Suppressor macrophage treated with lipopolysaccharide for 1 hour (primary cell): ENCODE measurements at regions not wholly inside any gene's neighbourhood (a gene's known extent, or its start where the extent isn't known, plus 50 kb on each side); places are given as distances from the start of the nearest gene placed in this dataset.

Source experiments
- DNase-seq, 3 donors: peaks; one replicate each; pipeline ENCODE4 v3.0.0-alpha.2; 2020 to 2022

GRCh38 chr22:48139776-48140175 is 1377.3 kb downstream of the TBC1D22A start:
- DNase-seq, result no peak

DNA sequence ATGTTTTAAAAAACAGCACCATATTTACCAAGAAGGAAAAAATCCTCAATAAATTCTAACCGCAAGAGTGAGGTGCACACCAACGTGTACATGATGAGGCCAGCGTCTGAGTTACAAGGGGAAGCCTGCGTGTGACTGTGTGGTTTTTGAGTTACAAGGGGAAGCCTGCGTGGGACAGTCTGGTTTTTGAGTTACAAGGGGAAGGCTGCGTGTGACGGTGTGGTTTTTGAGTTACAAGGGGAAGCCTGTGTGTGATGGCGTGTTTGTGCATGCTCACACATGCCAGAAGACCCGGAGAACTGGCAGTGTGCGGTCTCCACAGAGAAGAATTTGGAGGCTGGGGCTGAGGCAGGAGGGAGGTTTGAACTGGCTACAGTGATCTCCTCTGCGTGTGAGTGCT is 1376.4 kb downstream of the TBC1D22A start:
- DNase-seq, result peak; percentile 25 to 37 (median 33)

DNA sequence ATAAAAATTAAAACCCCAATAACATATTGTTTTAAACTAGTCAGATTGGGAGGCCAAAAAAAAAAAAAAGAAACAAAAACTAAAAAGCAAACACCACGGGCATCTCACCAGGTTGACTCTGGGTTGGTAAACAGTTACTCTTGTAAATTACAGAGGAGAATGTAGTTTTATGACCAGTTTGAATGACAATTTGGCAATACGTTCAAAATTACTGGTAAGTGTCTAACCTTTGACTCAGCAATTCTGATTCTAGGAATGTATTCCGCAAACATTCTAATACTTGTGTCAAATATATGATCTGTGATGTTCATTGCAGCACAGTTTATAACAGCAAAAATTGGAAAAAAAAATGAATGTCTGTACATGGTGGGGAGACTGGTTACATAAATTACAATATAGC is 1376.0 kb downstream of the TBC1D22A start:
- DNase-seq, result no peak

GRCh38 chr22:48137640-48138039 is 1375.2 kb downstream of the TBC1D22A start:
- DNase-seq, result no peak

GRCh38 chr22:48135592-48135991 is 1373.1 kb downstream of the TBC1D22A start:
- no peak for DNase-seq

- no peak for DNase-seq
Observed at GRCh38 chr22:48125416-48125815, 1363.0 kb downstream of the TBC1D22A start.

GRCh38 chr22:48121984-48122383 is 1359.5 kb downstream of the TBC1D22A start:
- no peak for DNase-seq

GRCh38 chr22:48118654-48119053 is 1356.2 kb downstream of the TBC1D22A start:
- no peak for DNase-seq

DNA sequence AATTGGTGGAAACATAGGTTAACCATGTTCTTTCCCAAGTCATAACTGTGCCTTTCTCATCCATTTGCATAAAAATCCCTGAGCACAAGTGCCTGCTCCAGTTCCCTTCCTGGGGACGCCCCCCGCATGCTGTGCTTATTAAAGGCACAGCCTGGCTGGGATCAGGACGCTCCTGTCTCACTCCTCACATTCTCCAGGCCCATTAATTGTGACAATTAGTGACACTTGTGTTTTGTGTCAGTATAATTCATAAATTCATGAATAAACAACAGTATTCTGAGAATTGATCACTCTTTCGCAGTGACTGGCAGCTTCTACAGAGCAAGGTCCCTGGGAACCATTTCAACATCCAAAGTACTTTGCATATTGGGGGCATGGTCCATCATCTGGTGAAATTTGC is 1354.4 kb downstream of the TBC1D22A start:
- DNase-seq, result no peak

DNA sequence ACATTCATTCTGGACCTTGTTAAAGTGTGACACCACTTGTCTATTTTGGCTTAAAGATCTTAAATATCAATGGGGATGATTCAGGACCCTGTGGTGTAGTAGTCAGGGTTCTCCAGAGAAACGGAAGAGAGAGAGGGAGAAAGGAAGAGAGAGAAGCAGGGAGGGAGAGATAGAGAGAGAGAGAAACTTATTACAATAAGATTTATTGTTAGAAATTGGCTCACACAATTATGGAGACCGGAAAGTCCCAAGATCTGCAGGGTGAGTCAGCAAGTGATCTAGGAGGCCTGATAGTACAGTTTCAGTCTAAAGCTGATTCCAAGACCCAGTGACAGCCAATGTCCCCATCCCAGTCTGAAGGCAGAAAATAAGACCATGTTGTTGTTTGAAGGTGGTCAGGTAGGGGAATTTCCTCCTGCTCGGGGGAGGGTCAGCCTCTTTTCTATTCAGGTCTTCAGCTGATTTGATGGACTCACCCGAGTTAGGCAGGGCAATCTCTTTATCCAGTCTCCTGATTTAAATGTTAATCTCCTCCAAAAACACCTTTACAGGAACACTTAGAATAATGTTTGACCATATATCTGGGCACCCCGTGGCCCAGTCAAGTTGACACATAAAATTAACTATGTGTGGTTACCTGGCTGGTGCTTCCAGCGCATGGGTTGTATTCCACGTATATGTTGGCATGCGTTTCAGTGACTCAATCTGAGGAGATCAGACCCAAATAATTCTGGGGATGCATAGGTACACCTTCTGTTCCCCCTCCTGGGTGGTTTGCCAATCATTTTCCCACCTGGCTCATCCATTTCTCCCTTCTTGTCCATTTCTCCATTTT is 1350.5 kb downstream of the TBC1D22A start:
- DNase-seq, result peak; percentile 46 to 63 (median 49)

- no peak for DNase-seq
Observed at GRCh38 chr22:48106715-48107259, 1344.3 kb downstream of the TBC1D22A start.

DNA sequence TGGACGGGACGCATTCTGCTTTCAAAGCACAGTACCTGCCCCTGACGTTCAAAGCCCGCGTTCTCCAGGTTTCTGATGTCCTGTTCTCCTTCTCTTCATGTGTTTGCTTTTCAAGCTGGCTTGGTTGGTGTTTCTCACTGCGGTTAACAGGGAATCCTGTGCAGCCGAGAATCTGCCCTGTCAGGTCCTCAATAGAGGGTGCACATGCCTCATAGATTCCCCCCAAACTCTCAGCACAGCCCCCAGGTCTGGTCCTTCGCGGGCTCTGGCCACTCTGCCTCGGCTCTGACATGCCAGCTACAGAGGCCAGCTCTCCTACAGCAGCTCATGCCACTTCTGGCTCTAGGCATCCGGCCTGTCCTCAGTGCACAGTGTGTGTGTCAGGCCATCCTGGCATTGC is 1343.8 kb downstream of the TBC1D22A start:
- DNase-seq, result no peak

GRCh38 chr22:48105259-48105658 is 1342.8 kb downstream of the TBC1D22A start:
- no peak for DNase-seq

DNA sequence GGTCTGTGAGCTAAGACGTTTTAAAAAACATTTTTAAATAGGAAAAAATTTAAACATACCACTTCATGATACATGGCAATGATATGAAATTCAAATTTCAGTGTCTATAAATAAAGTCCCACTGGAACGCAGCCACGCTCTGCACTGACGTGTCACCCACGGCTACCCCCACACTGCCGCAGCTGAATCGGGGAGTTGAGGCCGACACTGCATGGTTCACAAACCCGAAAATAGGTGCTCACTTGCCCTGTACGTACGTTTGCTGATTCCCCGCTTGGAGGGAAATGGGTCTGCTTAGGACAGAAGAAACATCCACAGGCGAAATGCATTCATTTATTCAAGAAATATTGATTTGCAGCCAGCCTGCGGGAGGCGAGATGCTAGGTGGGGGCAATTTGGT is 1342.3 kb downstream of the TBC1D22A start:
- no peak for DNase-seq

GRCh38 chr22:48104102-48104738 is 1341.8 kb downstream of the TBC1D22A start:
- no peak for DNase-seq

GRCh38 chr22:48103126-48103875 is 1340.9 kb downstream of the TBC1D22A start:
- no peak for DNase-seq

DNA sequence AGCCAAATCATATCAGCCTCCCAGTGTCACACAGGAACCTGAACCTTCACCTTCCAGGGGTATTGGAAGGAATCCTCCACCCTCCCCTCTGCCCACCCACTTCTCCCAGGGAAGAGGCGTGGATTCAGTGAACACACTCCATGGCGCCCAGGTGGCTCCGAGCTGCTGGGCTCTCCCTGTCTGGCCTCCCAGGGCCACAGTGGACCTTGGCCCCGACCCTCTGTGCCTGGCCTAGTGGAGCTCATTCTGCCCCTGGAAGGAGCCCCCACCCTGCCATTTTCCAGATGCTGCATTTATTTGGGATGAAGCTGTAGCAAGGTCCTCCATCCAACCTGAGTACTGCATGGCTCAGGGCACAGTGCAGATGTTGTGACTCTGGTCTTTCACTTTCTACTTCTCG is 1340.1 kb downstream of the TBC1D22A start:
- no peak for DNase-seq

GRCh38 chr22:48101704-48102103 is 1339.3 kb downstream of the TBC1D22A start:
- DNase-seq, result no peak

DNA sequence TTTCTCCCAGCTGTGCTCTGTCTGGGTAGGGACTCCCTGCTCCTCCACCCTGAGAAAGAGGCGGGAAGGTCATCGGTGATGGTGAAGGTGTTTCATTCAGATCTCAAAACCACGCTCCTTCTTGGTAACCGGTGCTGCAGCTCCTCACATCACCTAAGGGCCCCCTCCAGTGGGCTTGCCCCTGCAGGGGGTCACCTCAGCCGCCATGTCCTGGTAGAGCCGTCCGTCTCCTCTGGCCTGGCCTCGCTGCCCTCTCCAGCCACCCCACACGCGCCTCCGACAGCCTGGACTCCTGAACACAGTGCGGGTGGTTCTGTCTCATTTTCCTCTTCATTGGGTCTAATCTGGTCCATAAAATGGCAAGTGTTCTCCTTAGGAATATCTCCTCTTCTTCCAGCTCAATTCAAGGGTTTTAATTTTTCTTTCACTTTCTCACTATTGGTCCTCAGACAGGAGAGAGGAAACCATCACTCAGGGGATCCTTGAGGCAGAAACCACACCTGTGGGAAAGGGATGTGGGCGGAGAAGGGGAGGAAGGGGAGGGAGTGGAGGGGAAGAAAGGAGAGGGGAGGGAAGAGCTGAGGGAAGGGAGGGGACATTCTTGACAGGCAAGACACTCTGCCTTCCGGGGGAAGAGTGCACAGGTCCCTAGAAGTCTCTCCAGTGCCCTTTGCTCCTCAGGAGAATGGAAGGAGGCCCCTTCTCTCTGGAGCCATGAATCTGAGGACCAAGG is 1338.4 kb downstream of the TBC1D22A start:
- DNase-seq, result no peak

- no peak for DNase-seq
Observed at GRCh38 chr22:48099671-48100070, 1337.2 kb downstream of the TBC1D22A start.

- DNase-seq, result no peak
Observed at GRCh38 chr22:48099251-48099650, 1336.8 kb downstream of the TBC1D22A start.

DNA sequence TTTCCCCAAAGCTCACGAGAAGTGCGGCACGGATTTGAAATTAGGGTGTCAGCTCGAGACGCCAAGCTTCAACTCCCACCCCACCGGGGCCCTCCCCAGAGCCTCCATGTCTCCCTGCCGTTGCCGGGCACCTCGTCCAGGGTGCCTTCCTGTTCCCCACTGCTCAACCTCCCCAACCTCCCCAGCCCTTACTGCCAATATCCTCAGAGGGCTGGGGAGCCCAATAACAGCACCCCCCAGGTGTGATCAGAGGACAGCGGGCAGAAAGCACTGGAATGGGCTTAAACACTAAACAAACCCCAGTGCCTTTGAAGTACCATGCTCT is 1336.4 kb downstream of the TBC1D22A start:
- no peak for DNase-seq
